Peyer's patch (tissue), 4 donors: ENCODE measurements at regions not wholly inside any gene's neighbourhood (a gene's known extent, or its start where the extent isn't known, plus 50 kb on each side); places are given as distances from the start of the nearest gene placed in this dataset.

Experiments used
- DNase-seq, 3 donors: peaks; one replicate each; pipeline ENCODE4 v3.0.0-alpha.2; 2017 to 2019
- H3K27ac ChIP-seq, 4 donors: fragments of 200-600 bp; sonication (generic); one replicate each; pipeline ENCODE4 v1.5.1; 2016 to 2019
- H3K27me3 ChIP-seq, 2 donors: fragments of 200-600 bp; sonication (generic); one replicate each; pipeline ENCODE4 v1.5.1; 2019
- H3K36me3 ChIP-seq, 3 donors: fragments of 200-600 bp; sonication (generic); one replicate each; pipeline ENCODE4 v1.5.1; 2016 to 2019
- H3K4me1 ChIP-seq, 4 donors: fragments of 200-600 bp; sonication (generic); one replicate each; pipeline ENCODE4 v1.5.1; 2016 to 2019
- H3K4me3 ChIP-seq, 4 donors: fragments of 200-600 bp; sonication (generic); 1 replicate in 3 of 4; 2 replicates in 1 of 4; pipeline ENCODE4 v1.5.1; 2016 to 2019; ENCODE audit warnings: mild to moderate bottlenecking in 1 of 4
- H3K9me3 ChIP-seq, 4 donors: fragments of 200-600 bp; sonication (generic); one replicate each; pipeline ENCODE4 v1.5.1; 2016 to 2019; ENCODE audit warnings: mild to moderate bottlenecking in 1 of 4
- POLR2A ChIP-seq, 2 donors: fragments of 450-650 bp; IDR thresholded peaks; one replicate each; pipeline ENCODE4 v1.5.1; 2017; ENCODE audit warnings: antibody characterized with exemption in 2 of 2, mild to moderate bottlenecking in 2 of 2, moderate library complexity in 2 of 2
- TF ChIP-seq, protein P1 (sequence below), 6 experiments: fragments of 450-650 bp in 4 of 6; fragments of 200-600 bp in 2 of 6; sonication (generic) in 1 of 6; IDR thresholded peaks; one replicate each; pipeline ENCODE4 v1.5.1; 2017 to 2019; ENCODE audit warnings: antibody characterized with exemption in 6 of 6, mild to moderate bottlenecking in 3 of 6, moderate library complexity in 1 of 6

DNA sequence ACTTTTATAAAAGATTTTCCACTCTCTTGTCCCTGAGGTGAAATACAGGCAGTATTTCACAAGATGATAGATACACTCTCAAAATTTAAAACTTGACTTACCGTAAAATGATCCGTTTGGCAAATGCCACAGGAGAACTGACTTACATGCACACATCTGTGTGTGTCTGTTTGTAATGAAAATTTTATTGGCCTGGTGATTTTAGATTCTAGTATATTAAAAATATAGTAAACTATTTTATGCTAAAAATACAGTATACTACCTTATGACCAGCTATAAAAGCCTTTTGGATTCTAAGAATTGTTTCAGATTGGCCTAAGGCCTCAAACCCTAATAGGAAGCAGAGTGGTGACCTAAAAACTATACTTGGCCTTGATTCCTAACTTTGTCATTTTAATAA lies 362.7 kb downstream of the IPMK start:
- no peak for DNase-seq
- no peaks in the 10 kb centered on the region for H3K27me3 ChIP-seq
- H3K9me3 ChIP-seq = no peaks in the 10 kb centered on the region
- TF ChIP-seq, protein P1, sequence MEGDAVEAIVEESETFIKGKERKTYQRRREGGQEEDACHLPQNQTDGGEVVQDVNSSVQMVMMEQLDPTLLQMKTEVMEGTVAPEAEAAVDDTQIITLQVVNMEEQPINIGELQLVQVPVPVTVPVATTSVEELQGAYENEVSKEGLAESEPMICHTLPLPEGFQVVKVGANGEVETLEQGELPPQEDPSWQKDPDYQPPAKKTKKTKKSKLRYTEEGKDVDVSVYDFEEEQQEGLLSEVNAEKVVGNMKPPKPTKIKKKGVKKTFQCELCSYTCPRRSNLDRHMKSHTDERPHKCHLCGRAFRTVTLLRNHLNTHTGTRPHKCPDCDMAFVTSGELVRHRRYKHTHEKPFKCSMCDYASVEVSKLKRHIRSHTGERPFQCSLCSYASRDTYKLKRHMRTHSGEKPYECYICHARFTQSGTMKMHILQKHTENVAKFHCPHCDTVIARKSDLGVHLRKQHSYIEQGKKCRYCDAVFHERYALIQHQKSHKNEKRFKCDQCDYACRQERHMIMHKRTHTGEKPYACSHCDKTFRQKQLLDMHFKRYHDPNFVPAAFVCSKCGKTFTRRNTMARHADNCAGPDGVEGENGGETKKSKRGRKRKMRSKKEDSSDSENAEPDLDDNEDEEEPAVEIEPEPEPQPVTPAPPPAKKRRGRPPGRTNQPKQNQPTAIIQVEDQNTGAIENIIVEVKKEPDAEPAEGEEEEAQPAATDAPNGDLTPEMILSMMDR (IDR thresholded peaks at IDR 0.05) = no peak
- no peak for TF ChIP-seq POLR2A (IDR thresholded peaks at IDR 0.05)
- H3K27ac ChIP-seq = no peak overlapping the region
- no peak overlapping the region for H3K4me3 ChIP-seq
- H3K36me3 ChIP-seq = no peaks in the 10 kb centered on the region
- H3K4me1 ChIP-seq = no peaks in the 10 kb centered on the region

DNA sequence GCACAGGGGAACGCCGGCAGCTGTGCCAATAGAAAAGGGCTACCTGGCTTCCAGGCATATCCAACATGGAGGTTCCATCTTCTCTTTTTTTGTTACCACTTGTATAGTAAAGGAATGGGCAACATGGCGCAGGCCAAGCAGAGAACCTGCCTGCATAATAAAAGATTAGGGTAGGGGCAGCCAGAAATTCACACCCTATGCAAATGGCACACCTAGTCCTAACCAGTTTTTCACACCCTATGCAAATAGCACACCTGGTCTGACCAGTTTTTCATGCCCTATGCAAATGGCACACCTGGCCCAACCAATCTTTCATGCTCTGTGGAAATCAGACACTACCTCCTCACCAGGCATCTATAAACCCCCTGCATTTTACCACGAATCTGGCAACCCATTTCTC lies 369.5 kb downstream of the IPMK start:
- peak in 1 of 3 donors; percentile 47 for DNase-seq
- H3K4me3 ChIP-seq = no peak overlapping the region
- peak overlapping the region in 2 of 4 donors; percentile 43 to 45 for H3K27ac ChIP-seq
- H3K36me3 ChIP-seq = no peaks in the 10 kb centered on the region
- H3K9me3 ChIP-seq = no peaks in the 10 kb centered on the region
- TF ChIP-seq, protein P1 (IDR thresholded peaks at IDR 0.05) = no peak
- TF ChIP-seq POLR2A (IDR thresholded peaks at IDR 0.05) = no peak
- no peaks in the 10 kb centered on the region for H3K4me1 ChIP-seq
- H3K27me3 ChIP-seq = no peaks in the 10 kb centered on the region

DNA sequence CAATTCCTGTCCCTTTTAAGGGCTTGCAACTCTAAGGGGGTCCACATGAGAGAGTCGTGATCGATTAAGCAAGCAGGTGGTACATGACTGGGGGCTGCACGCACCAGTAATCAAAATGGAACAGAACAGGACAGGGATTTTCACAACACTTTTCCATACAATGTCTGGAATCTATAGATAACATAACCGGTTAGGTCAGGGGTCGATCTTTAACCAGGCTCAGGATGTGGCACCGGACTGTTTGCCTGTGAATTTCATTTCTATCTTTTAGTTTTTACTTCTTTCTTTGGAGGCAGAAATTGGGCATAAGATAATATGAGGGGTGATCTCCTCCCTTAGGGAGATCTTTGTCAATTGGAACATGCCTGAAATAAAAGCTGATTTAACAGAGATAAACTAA lies 370.1 kb downstream of the IPMK start:
- no peak overlapping the region for H3K4me3 ChIP-seq
- H3K9me3 ChIP-seq = no peaks in the 10 kb centered on the region
- H3K27me3 ChIP-seq = no peaks in the 10 kb centered on the region
- TF ChIP-seq, protein P1 (IDR thresholded peaks at IDR 0.05) = no peak
- TF ChIP-seq POLR2A (IDR thresholded peaks at IDR 0.05) = no peak
- no peaks in the 10 kb centered on the region for H3K36me3 ChIP-seq
- H3K27ac ChIP-seq = peak overlapping the region in 1 of 4 donors; percentile 45
- H3K4me1 ChIP-seq = no peaks in the 10 kb centered on the region
- no peak for DNase-seq

DNA sequence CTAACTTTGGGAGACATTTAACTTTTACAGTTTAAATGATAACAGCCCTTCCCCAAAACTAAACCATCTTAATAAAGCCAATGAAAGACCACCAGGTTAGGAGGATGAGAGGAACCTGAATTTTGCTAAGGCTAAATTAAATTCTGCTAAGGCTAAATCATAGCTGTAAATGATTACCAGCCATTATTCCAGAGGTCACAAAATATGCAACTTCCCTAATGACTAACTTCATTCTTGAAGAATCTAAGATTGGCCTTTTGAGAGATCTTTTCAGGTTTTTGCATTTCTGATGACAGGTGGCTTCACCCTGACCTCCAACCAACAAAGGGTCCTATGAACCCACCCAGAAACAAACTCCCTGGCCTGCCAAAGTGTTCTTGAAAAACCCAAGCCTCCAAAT lies 373.3 kb downstream of the IPMK start:
- no peaks in the 10 kb centered on the region for H3K9me3 ChIP-seq
- H3K27me3 ChIP-seq = no peaks in the 10 kb centered on the region
- TF ChIP-seq, protein P1 (IDR thresholded peaks at IDR 0.05) = no peak
- no peak for TF ChIP-seq POLR2A (IDR thresholded peaks at IDR 0.05)
- H3K4me1 ChIP-seq = no peaks in the 10 kb centered on the region
- H3K36me3 ChIP-seq = no peaks in the 10 kb centered on the region
- H3K27ac ChIP-seq = no peak overlapping the region
- DNase-seq = no peak
- H3K4me3 ChIP-seq = no peak overlapping the region

DNA sequence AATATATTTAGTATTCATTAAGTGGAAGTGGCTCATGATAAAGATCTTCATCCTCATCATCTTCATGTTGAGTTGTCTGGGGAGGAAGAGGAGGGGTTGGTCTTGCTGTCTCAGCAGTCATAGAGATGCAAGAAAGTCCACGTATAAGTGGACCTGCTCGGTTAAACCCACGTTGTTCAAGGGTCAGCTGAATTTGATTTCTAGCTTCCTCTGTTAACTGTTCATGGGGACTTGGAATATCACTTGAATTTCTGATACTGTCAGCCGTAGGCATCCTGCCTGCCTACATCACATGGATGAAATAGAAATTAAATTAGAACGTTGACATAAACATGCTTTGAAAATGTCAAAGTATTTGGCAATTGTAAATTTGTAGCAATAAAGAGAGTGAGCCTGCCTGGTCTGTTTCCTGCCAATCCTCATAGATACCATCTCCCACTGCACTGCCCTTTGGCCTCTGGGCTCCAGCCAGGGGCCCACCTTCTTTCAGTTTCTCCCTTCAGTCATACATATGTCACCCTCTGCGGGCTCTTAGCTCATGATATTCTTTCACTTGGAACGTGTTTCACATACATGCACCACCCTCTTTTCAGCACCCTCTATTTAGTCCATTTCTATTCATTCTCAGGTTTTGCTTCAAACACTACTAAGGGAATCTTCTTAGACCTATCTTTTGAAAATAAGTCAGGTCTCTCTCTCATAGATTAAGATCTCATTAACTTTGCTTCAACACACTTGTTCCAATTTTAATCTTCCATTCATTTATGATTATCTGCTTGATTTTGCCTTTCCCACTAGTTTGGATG lies 376.3 kb downstream of the IPMK start:
- no peak overlapping the region for H3K4me3 ChIP-seq
- no peaks in the 10 kb centered on the region for H3K9me3 ChIP-seq
- H3K36me3 ChIP-seq = no peaks in the 10 kb centered on the region
- peak overlapping the region in 1 of 4 donors; percentile 29 for H3K27ac ChIP-seq
- H3K4me1 ChIP-seq = no peaks in the 10 kb centered on the region
- TF ChIP-seq, protein P1 (IDR thresholded peaks at IDR 0.05) = no peak
- TF ChIP-seq POLR2A (IDR thresholded peaks at IDR 0.05) = no peak
- H3K27me3 ChIP-seq = no peaks in the 10 kb centered on the region
- peak in 2 of 3 donors; percentile 63 to 70 for DNase-seq
